ENCODE measurements at regions not wholly inside any gene's neighbourhood (a gene's known extent, or its start where the extent isn't known, plus 50 kb on each side); places are given as distances from the start of the nearest gene placed in this dataset.

DNA sequence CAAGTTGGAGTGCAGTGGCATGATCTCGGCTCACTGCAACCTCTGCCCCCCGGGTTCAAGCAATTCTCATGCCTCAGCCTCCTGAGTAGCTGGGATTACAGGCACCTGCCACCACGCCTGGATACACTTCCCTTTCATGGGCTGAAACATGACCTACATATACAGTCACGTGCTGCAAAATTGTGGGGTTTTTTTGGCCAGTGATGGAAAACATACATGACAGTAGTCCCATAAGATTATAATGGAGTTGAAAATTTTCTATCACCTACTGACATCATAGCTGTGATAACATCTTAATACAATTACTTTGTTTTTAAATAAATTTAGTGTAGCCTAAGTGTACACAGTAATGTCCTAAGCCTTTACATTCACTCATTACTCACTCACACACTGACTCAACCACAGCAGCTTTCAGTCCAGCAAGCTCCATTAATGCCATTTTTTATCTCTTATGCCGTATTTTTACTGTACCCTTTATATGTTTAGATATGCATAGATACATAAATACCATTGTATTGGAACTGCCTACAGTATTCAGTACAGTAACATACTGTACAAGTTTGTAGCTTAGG, 79.9 kb upstream of the TMEM196 start:
- Histone ChIP-seq H3K4me3 (ENCODE audit: low read length) (no peak overlapping the region), H3K9me3 (ENCODE audit: low read length) (no peaks in the 10 kb centered on the region)

DNA sequence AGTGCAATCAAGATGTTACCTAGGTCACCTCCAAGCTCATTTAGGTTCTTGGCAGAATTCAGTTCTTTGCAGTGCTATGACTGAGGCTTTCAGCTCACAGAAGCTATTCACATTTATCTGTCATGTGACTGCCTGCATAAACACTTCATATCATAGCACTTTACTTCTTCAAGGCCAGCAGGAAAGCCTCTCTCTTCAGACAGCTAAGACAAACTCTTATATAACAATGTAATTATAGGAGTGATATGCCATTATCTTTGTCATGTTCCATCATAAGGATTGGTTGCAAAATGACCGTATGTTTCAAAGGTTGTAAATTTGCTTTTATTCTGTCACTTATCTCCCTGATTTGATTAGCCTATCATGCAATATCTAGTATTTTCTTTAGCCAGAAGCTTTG, 78.8 kb upstream of the TMEM196 start:
- no peaks in the 10 kb centered on the region for H3K9me3 ChIP-seq (ENCODE audit: low read length)
- H3K4me1 ChIP-seq (ENCODE audit: insufficient read depth, low read length) = no peaks in the 10 kb centered on the region
- H3K36me3 ChIP-seq (ENCODE audit: insufficient read depth, low read length) = no peaks in the 10 kb centered on the region
- H2AFZ ChIP-seq (ENCODE audit: low read depth, low read length) = no peak overlapping the region
- H3K27me3 ChIP-seq (ENCODE audit: insufficient read depth, low read length) = no peaks in the 10 kb centered on the region
- H3K4me3 ChIP-seq (ENCODE audit: low read length) = no peak overlapping the region

More for the DNA sequence above, 79.9 kb upstream of the TMEM196 start:
- no peak overlapping the region for H2AFZ ChIP-seq (ENCODE audit: low read depth, low read length)
- H3K27me3 ChIP-seq (ENCODE audit: insufficient read depth, low read length) = no peaks in the 10 kb centered on the region
- H3K36me3 ChIP-seq (ENCODE audit: insufficient read depth, low read length) = no peaks in the 10 kb centered on the region
- no peaks in the 10 kb centered on the region for H3K4me1 ChIP-seq (ENCODE audit: insufficient read depth, low read length)

- Histone ChIP-seq H3K9me3 (ENCODE audit: low read length) (no peaks in the 10 kb centered on the region), H2AFZ (ENCODE audit: low read depth, low read length) (no peak overlapping the region), H3K27me3 (ENCODE audit: insufficient read depth, low read length) (no peaks in the 10 kb centered on the region)
Measured at GRCh38 chr7:19851504-19851903, 78.1 kb upstream of the TMEM196 start.

GRCh38 chr7:19834566-19834965, 61.1 kb upstream of the TMEM196 start:
- H3K4me1 ChIP-seq (ENCODE audit: insufficient read depth, low read length) = no peaks in the 10 kb centered on the region
- no peaks in the 10 kb centered on the region for H3K36me3 ChIP-seq (ENCODE audit: insufficient read depth, low read length)
- no peak overlapping the region for H3K4me3 ChIP-seq (ENCODE audit: low read length)
- no peak overlapping the region for H2AFZ ChIP-seq (ENCODE audit: low read depth, low read length)
- no peaks in the 10 kb centered on the region for H3K27me3 ChIP-seq (ENCODE audit: insufficient read depth, low read length)
- no peaks in the 10 kb centered on the region for H3K9me3 ChIP-seq (ENCODE audit: low read length)

More at GRCh38 chr7:19851504-19851903, 78.1 kb upstream of the TMEM196 start:
- Histone ChIP-seq H3K4me3 (ENCODE audit: low read length) (no peak overlapping the region), H3K4me1 (ENCODE audit: insufficient read depth, low read length) (no peaks in the 10 kb centered on the region), H3K36me3 (ENCODE audit: insufficient read depth, low read length) (no peaks in the 10 kb centered on the region)

- no peaks in the 10 kb centered on the region for H3K9me3 ChIP-seq (ENCODE audit: low read length)
- H3K4me1 ChIP-seq (ENCODE audit: insufficient read depth, low read length) = no peaks in the 10 kb centered on the region
- H3K27me3 ChIP-seq (ENCODE audit: insufficient read depth, low read length) = no peaks in the 10 kb centered on the region
- no peaks in the 10 kb centered on the region for H3K36me3 ChIP-seq (ENCODE audit: insufficient read depth, low read length)
- no peak overlapping the region for H3K4me3 ChIP-seq (ENCODE audit: low read length)
- no peak overlapping the region for H2AFZ ChIP-seq (ENCODE audit: low read depth, low read length)
Measured at GRCh38 chr7:19830604-19831003, 57.2 kb upstream of the TMEM196 start.

Data from neuron (in vitro differentiated cells).